Astrocyte (in vitro differentiated cells and primary cell): ENCODE measurements at regions not wholly inside any gene's neighbourhood (a gene's known extent, or its start where the extent isn't known, plus 50 kb on each side); places are given as distances from the start of the nearest gene placed in this dataset.
A peak's percentile ranks its signal among the peaks of the same experiment; 100 is the strongest.

ENCODE experiments used
- CTCF ChIP-seq: IDR thresholded peaks from 2 replicates; pipeline ENCODE4 v1.5.1; 2011; ENCODE audit warnings: low read depth, mild to moderate bottlenecking, inconsistent platforms, low read length, moderate library complexity; ENCODE audit not compliant: insufficient read depth
- EZH2 ChIP-seq: IDR thresholded peaks from 2 replicates; pipeline ENCODE4 v1.6.1; 2012; ENCODE audit warnings: mild to moderate bottlenecking, low read length, inconsistent platforms; ENCODE audit not compliant: insufficient read depth

- peak; percentile 46 for TF ChIP-seq CTCF
- TF ChIP-seq EZH2: no peak
Measured at GRCh38 chr16:80084614-80085013, 456.2 kb upstream of the DYNLRB2 start.
